Hippocampal formation (tissue), 2 donors: ENCODE measurements at regions not wholly inside any gene's neighbourhood (a gene's known extent, or its start where the extent isn't known, plus 50 kb on each side); places are given as distances from the start of the nearest gene placed in this dataset.

ENCODE experiments used
- DNase-seq, 2 donors: peaks; one replicate each; lab custom pipeline; 2025; lab: John Stamatoyannopoulos, UW

- peak in 1 of 2 donors; percentile 69 for DNase-seq
These were observed 852.0 kb upstream of the PHF14 start for GRCh38 chr7:10121631-10122030.

- DNase-seq = peak; percentile 75 to 95
These were observed 851.0 kb upstream of the PHF14 start for GRCh38 chr7:10122551-10123100.

GRCh38 chr7:10128748-10129147 lies 844.9 kb upstream of the PHF14 start:
- peak; percentile 25 to 46 for DNase-seq

- DNase-seq = no peak
These were observed 835.4 kb upstream of the PHF14 start for GRCh38 chr7:10138087-10138854.

GRCh38 chr7:10146271-10146670 lies 827.4 kb upstream of the PHF14 start:
- DNase-seq = no peak

GRCh38 chr7:10156972-10157371 lies 816.7 kb upstream of the PHF14 start:
- DNase-seq = no peak

- no peak for DNase-seq
These were observed 791.7 kb upstream of the PHF14 start for GRCh38 chr7:10181996-10182395.

GRCh38 chr7:10192074-10192473 lies 781.6 kb upstream of the PHF14 start:
- DNase-seq = no peak

- no peak for DNase-seq
These were observed 768.0 kb upstream of the PHF14 start for GRCh38 chr7:10205696-10206095.

GRCh38 chr7:10210000-10210399 lies 763.7 kb upstream of the PHF14 start:
- no peak for DNase-seq

- no peak for DNase-seq
These were observed 762.7 kb upstream of the PHF14 start for GRCh38 chr7:10211016-10211415.

- DNase-seq = no peak
These were observed 761.8 kb upstream of the PHF14 start for GRCh38 chr7:10211861-10212260.

GRCh38 chr7:10212649-10213048 lies 761.0 kb upstream of the PHF14 start:
- DNase-seq = no peak

- no peak for DNase-seq
These were observed 757.2 kb upstream of the PHF14 start for GRCh38 chr7:10216462-10216861.

GRCh38 chr7:10221084-10221483 lies 752.6 kb upstream of the PHF14 start:
- no peak for DNase-seq

- no peak for DNase-seq
These were observed 750.7 kb upstream of the PHF14 start for GRCh38 chr7:10222976-10223375.

GRCh38 chr7:10225275-10225674 lies 748.4 kb upstream of the PHF14 start:
- no peak for DNase-seq

- no peak for DNase-seq
These were observed 736.4 kb upstream of the PHF14 start for GRCh38 chr7:10237306-10237705.

GRCh38 chr7:10238641-10239040 lies 735.0 kb upstream of the PHF14 start:
- DNase-seq = no peak

GRCh38 chr7:10239695-10240345 lies 733.9 kb upstream of the PHF14 start:
- DNase-seq = no peak

- no peak for DNase-seq
These were observed 728.3 kb upstream of the PHF14 start for GRCh38 chr7:10245406-10245805.

- no peak for DNase-seq
These were observed 716.2 kb upstream of the PHF14 start for GRCh38 chr7:10257438-10257837.

- no peak for DNase-seq
These were observed 706.7 kb upstream of the PHF14 start for GRCh38 chr7:10266976-10267375.
